ENCODE measurements at regions not wholly inside any gene's neighbourhood (a gene's known extent, or its start where the extent isn't known, plus 50 kb on each side); places are given as distances from the start of the nearest gene placed in this dataset.

DNA sequence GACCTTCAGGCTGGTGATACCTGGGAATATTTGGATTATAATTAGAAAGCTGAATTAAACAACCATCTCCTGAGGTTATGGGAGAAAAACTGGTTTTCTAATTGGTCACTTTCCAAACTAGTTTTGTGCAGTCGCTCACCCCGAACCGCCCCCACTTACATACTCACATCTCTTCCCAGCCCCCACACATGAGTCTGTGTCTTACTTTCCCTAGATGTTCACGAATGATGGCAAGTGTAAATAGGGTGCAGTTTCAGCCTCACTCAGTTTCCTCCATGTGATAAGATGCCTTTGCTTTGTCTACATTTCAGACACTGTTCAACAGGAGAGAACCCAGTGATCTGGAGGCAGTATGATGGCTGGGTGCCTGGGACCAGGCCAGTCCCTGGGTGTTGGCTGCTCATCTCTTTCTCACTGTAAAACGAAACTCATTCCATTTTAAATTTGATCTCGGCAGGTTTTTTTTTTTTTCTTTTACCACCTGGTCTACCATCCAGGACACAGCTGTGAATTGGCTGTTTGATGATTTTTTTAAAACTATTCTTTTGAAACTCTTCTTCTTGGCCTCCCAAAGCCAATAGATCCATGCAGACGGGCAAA, 164.3 kb upstream of the RAB4A start:
- H3K27ac Mint-ChIP-seq, result no peak overlapping the region

More for the DNA sequence above, 164.3 kb upstream of the RAB4A start:
- H3K36me3 ChIP-seq (ENCODE audit: insufficient read depth), result no peaks in the 10 kb centered on the region
- Mint-ChIP-seq H3K27me3 (ENCODE audit: insufficient read depth, low read depth, poor library complexity) (no peaks in the 10 kb centered on the region), H3K4me3 (no peak overlapping the region), H3K4me1 (peaks cover 27% of the 10 kb centered on the region), H3K36me3 (ENCODE audit: low read depth) (no peaks in the 10 kb centered on the region; the same call in 2 of the 3 replicates), H3K9me3 (no peaks in the 10 kb centered on the region; the same call in 2 of the 3 replicates)
- H2AFZ ChIP-seq, result no peak overlapping the region
- no peak for DNase-seq (ENCODE audit: low spot score)
- H3K27me3 ChIP-seq (ENCODE audit: insufficient read depth), result no peaks in the 10 kb centered on the region
- no peak overlapping the region for H3K4me3 ChIP-seq
- no peaks in the 10 kb centered on the region for H3K79me2 ChIP-seq (replicated peaks; ENCODE audit: insufficient read depth)
- TF ChIP-seq POLR2AphosphoS5 (IDR thresholded peaks at IDR 0.05; ENCODE audit: low read depth) (no peak), ZNF331 (CRISPR knock-in tag; IDR thresholded peaks at IDR 0.05; ENCODE audit: low read depth) (no peak), STAT1 (IDR thresholded peaks at IDR 0.05; ENCODE audit: unreplicated experiment) (no peak), NANOG (IDR thresholded peaks at IDR 0.05; ENCODE audit: borderline replicate concordance) (no peak), JUNB (IDR thresholded peaks at IDR 0.05; ENCODE audit: unreplicated experiment) (no peak), ZNF462 (CRISPR knock-in tag; IDR thresholded peaks at IDR 0.05) (no peak)
- no peak overlapping the region for H3K27ac ChIP-seq (ENCODE audit: low read depth)
- H3F3A ChIP-seq (replicated peaks; ENCODE audit: low read depth), result no peaks in the 10 kb centered on the region
- H4K20me1 ChIP-seq (replicated peaks; ENCODE audit: insufficient read depth), result no peaks in the 10 kb centered on the region
- H3K9me2 ChIP-seq (ENCODE audit: insufficient read depth), result peaks cover 4% of the 10 kb centered on the region; the same call in 1 of the 2 replicates
- ATAC-seq, result no peak
- 0 out of 2 replicates have a peak, but pooled peaks cover 5% of the 10 kb centered on the region for H3K4me1 ChIP-seq (ENCODE audit: insufficient read depth)
- no peak overlapping the region for H3K4me2 ChIP-seq

Data from GM23338 (cell line).